OCI-LY1 (cell line): ENCODE measurements at regions not wholly inside any gene's neighbourhood (a gene's known extent, or its start where the extent isn't known, plus 50 kb on each side); places are given as distances from the start of the nearest gene placed in this dataset.

Experiments
- H2AFZ ChIP-seq: fragments of 200-600 bp; sonication (generic), shearing (Covaris generic); 2 replicates; pipeline ENCODE4 v1.6.0; 2014; ENCODE audit warnings: antibody characterized with exemption, mild to moderate bottlenecking, low read length
- H3F3A ChIP-seq: fragments of 200-600 bp; sonication (generic), shearing (Covaris generic); 2 replicates; pipeline ENCODE4 v1.6.0; 2014; ENCODE audit warnings: mild to moderate bottlenecking, antibody characterized with exemption, low read length, moderate library complexity; ENCODE audit not compliant: insufficient read depth
- H3K27ac ChIP-seq: fragments of 200-600 bp; sonication (generic); 2 replicates; pipeline ENCODE4 v1.5.1; 2014; ENCODE audit warnings: low read length, mixed run types, mild to moderate bottlenecking, low read depth; ENCODE audit not compliant: poor library complexity, severe bottlenecking
- H3K27me3 ChIP-seq: fragments of 200-600 bp; sonication (generic); 2 replicates; pipeline ENCODE4 v1.6.0; 2014; ENCODE audit warnings: antibody characterized with exemption, mild to moderate bottlenecking, low read length, moderate library complexity; ENCODE audit not compliant: insufficient read depth
- H3K36me3 ChIP-seq: fragments of 200-600 bp; sonication (generic); 2 replicates; pipeline ENCODE4 v1.6.1; 2014; ENCODE audit warnings: mild to moderate bottlenecking, antibody characterized with exemption, low read length, moderate library complexity, mixed read lengths; ENCODE audit not compliant: insufficient read depth
- H3K4me1 ChIP-seq: fragments of 200-600 bp; sonication (generic); 2 replicates; pipeline ENCODE4 v1.5.1; 2014; ENCODE audit warnings: mild to moderate bottlenecking, low read length, moderate library complexity; ENCODE audit not compliant: insufficient read depth, severe bottlenecking
- H3K4me2 ChIP-seq: fragments of 200-600 bp; sonication (generic), shearing (Covaris generic); 2 replicates; pipeline ENCODE4 v1.6.1; 2014; ENCODE audit warnings: low read length
- H3K4me3 ChIP-seq: fragments of 200-600 bp; sonication (generic); 2 replicates; pipeline ENCODE4 v1.5.1; 2014; ENCODE audit warnings: low read length, low read depth, mild to moderate bottlenecking, mixed read lengths; ENCODE audit not compliant: poor library complexity, severe bottlenecking
- H3K79me2 ChIP-seq: fragments of 200-600 bp; shearing (Covaris generic); 2 replicates; pipeline ENCODE4 v1.6.1; 2016; ENCODE audit warnings: mixed run types, low read length, mixed read lengths; ENCODE audit not compliant: insufficient read depth
- H3K9ac ChIP-seq: fragments of 200-600 bp; sonication (generic), shearing (Covaris generic); 2 replicates; pipeline ENCODE4 v1.6.1; 2014; ENCODE audit warnings: mild to moderate bottlenecking, low read length, mixed read lengths
- H3K9me2 ChIP-seq: fragments of 200-600 bp; sonication (generic), shearing (Covaris generic); 2 replicates; pipeline ENCODE4 v1.6.1; 2014; ENCODE audit warnings: low read depth, mild to moderate bottlenecking, low read length, mixed read lengths
- H3K9me3 ChIP-seq: fragments of 200-600 bp; shearing (Covaris generic); 2 replicates; pipeline ENCODE4 v1.6.1; 2014; ENCODE audit warnings: low read length, mixed read lengths
- H4K20me1 ChIP-seq: fragments of 200-600 bp; sonication (generic), shearing (Covaris generic); 2 replicates; pipeline ENCODE4 v1.6.0; 2016; ENCODE audit warnings: mild to moderate bottlenecking, low read length; ENCODE audit not compliant: insufficient read depth
- EZH2 ChIP-seq: fragments of 200-600 bp; sonication (generic), shearing (Covaris generic); IDR thresholded peaks from 2 replicates; pipeline ENCODE4 v1.8.0; 2017; ENCODE audit warnings: borderline replicate concordance, mixed run types, mild to moderate bottlenecking, antibody characterized with exemption, low read length, moderate library complexity, mixed read lengths
- TF ChIP-seq, protein P1 (sequence below): fragments of 200-600 bp; sonication (generic), shearing (Covaris generic); IDR thresholded peaks from 2 replicates; pipeline ENCODE4 v1.5.1; 2017; ENCODE audit warnings: mild to moderate bottlenecking, antibody characterized with exemption, low read length, moderate library complexity, mixed read lengths

DNA sequence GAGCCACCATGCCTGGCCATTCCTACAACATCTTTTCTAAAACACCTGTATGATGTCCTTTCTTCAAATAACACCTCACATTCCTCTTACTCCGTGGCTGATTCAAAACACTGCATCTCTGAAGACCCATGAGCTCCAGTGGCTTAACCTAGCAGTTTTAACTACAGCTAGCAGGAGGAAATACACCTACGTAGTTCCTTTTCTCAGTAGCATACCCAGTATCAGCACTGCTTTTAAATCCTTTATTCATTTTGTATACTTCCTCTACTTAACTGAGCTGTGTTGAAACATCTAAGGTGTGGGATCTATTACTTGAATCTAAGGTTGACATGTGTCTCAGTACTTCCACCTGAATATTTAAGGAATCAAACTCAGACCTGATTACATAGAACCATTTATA, 113.6 kb upstream of the CCDC28A start:
- no peaks in the 10 kb centered on the region for H3F3A ChIP-seq
- H3K4me3 ChIP-seq: no peak overlapping the region
- no peaks in the 10 kb centered on the region for H3K9me2 ChIP-seq
- TF ChIP-seq, protein P1, sequence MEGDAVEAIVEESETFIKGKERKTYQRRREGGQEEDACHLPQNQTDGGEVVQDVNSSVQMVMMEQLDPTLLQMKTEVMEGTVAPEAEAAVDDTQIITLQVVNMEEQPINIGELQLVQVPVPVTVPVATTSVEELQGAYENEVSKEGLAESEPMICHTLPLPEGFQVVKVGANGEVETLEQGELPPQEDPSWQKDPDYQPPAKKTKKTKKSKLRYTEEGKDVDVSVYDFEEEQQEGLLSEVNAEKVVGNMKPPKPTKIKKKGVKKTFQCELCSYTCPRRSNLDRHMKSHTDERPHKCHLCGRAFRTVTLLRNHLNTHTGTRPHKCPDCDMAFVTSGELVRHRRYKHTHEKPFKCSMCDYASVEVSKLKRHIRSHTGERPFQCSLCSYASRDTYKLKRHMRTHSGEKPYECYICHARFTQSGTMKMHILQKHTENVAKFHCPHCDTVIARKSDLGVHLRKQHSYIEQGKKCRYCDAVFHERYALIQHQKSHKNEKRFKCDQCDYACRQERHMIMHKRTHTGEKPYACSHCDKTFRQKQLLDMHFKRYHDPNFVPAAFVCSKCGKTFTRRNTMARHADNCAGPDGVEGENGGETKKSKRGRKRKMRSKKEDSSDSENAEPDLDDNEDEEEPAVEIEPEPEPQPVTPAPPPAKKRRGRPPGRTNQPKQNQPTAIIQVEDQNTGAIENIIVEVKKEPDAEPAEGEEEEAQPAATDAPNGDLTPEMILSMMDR: no peak
- TF ChIP-seq EZH2: no peak
- H3K9me3 ChIP-seq: no peaks in the 10 kb centered on the region
- no peak overlapping the region for H3K27ac ChIP-seq
- H3K4me1 ChIP-seq: no peaks in the 10 kb centered on the region
- no peaks in the 10 kb centered on the region for H3K27me3 ChIP-seq
- no peaks in the 10 kb centered on the region for H4K20me1 ChIP-seq
- no peak overlapping the region for H3K4me2 ChIP-seq
- no peak overlapping the region for H3K9ac ChIP-seq
- H3K79me2 ChIP-seq: no peaks in the 10 kb centered on the region
- no peaks in the 10 kb centered on the region for H3K36me3 ChIP-seq
- no peak overlapping the region for H2AFZ ChIP-seq

DNA sequence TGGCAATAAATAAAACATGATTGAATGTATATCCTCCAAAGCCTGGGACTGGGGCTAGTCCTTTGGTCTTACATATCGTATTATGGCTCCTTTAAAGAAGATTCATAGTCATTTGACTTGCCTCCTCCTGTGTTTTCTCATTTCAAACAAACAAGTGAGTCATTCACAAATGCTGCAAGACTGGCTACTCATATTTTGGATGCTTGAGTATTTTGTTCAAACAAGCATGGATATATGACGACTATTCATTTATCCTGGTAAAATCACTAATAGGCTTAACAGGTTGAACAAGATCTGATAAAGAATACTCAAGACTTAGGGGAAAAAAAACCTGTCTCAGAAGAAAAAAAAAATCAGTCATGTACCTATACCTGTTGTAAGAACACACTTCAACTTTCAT, 111.1 kb upstream of the CCDC28A start:
- Histone ChIP-seq H3K79me2 (no peaks in the 10 kb centered on the region), H3K9me2 (no peaks in the 10 kb centered on the region), H3K4me1 (no peaks in the 10 kb centered on the region), H3K27me3 (no peaks in the 10 kb centered on the region), H3K9me3 (no peaks in the 10 kb centered on the region), H3K27ac (no peak overlapping the region), H3K36me3 (no peaks in the 10 kb centered on the region), H3F3A (no peaks in the 10 kb centered on the region), H2AFZ (no peak overlapping the region), H3K4me2 (no peak overlapping the region), H3K9ac (no peak overlapping the region), H4K20me1 (no peaks in the 10 kb centered on the region), H3K4me3 (no peak overlapping the region)
- TF ChIP-seq, protein P1: no peak
- TF ChIP-seq EZH2: no peak

DNA sequence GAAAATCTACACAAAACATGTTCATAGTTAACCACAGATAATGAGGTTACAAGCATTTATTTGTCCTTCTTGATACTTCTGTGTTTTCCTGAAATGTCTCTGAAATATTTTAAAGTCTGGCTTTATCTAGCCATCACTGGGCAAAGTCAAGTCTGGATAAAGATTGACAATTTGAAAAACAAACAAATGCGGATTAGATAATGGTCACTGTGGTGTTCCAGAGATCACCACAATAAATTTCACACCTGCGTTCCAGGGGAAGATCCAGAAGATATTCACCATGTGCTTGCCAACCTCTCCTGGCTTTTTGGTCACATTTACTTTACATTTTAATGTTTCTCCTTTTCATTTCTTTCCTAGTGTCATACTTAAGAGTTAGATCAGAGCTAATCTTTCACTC, 109.7 kb upstream of the CCDC28A start:
- Histone ChIP-seq H2AFZ (no peak overlapping the region), H3F3A (no peaks in the 10 kb centered on the region), H3K4me3 (no peak overlapping the region), H3K4me2 (no peak overlapping the region), H3K9ac (no peak overlapping the region), H3K4me1 (no peaks in the 10 kb centered on the region), H3K9me3 (no peaks in the 10 kb centered on the region), H3K36me3 (no peaks in the 10 kb centered on the region), H3K27ac (no peak overlapping the region), H3K9me2 (no peaks in the 10 kb centered on the region), H3K27me3 (no peaks in the 10 kb centered on the region), H3K79me2 (no peaks in the 10 kb centered on the region), H4K20me1 (no peaks in the 10 kb centered on the region)
- TF ChIP-seq, protein P1: no peak
- TF ChIP-seq EZH2: no peak
